ENCODE measurements at regions not wholly inside any gene's neighbourhood (a gene's known extent, or its start where the extent isn't known, plus 50 kb on each side); places are given as distances from the start of the nearest gene placed in this dataset.

DNA sequence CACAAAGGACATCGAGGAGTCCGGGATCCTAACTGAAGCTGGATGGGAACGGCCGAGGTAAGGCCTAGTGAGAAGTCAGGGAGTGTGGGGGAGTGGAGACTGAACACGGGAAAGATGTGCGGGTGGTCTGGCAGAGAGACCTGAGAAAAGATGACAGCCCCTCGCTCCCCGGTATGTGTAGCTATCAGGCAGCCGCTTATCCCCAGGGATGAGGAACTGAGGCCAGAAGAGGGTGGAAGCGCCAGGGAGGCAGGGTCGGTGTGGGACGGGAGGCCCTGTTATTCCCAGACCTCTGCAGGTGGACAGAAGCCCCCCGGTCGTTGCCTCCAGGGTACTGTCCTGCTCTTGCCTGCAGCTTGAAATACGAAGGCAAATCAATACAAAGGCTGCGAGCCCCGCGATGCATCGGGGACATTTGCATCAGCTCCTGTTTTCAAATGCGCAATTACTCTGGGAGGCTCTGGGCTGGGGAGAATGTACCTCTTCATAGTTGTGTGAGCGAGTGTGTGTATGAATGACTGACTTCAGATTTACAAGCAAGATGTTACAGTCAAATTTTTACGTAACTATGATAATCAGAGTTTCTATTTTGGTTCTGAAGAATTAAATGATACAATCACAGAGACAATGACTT lies 221.3 kb downstream of the QKI start:
- TF ChIP-seq POLR2AphosphoS5 (IDR thresholded peaks at IDR 0.05; ENCODE audit: low read depth, low read length) = no peak

DNA sequence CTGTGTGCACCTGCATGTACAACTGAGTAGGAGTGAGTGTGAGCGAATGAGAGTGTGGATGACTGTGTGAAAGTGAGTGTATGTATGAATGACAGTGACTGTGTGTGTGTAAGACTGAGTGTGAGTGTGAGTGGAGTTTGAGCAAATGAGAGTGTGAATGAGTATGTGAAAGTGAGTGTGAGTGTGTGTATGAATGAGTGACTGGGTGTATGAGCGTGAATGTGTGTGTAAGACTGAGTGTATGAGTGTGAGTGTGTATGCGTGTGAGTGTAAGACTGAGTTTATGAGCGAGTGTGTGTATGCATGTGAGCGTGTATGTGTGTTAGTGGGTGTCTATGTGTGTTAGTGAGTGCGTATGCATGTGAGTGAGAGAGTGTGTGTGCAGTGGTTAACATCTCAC lies 220.8 kb downstream of the QKI start:
- no peak for TF ChIP-seq POLR2AphosphoS5 (IDR thresholded peaks at IDR 0.05; ENCODE audit: low read depth, low read length)
- no peak for TF ChIP-seq REST (IDR thresholded peaks at IDR 0.05; ENCODE audit: insufficient read depth in 1 of 2, low read depth in 2 of 2, low read length in 2 of 2)
- no peak for TF ChIP-seq TAF1 (IDR thresholded peaks at IDR 0.05; ENCODE audit: borderline replicate concordance, insufficient read depth, low read length)
- TF ChIP-seq FOXP2 (optimal IDR thresholded peaks at IDR 0.05; ENCODE audit: borderline replicate concordance, extremely low read depth, extremely low read length, insufficient read depth) = no peak
- TF ChIP-seq SIN3A (IDR thresholded peaks at IDR 0.05; ENCODE audit: borderline replicate concordance, insufficient read depth, low read length) = no peak

GRCh38 chr6:163634211-163635171 lies 220.0 kb downstream of the QKI start:
- TF ChIP-seq FOXP2 (optimal IDR thresholded peaks at IDR 0.05; ENCODE audit: borderline replicate concordance, extremely low read depth, extremely low read length, insufficient read depth) (no peak), REST (IDR thresholded peaks at IDR 0.05; ENCODE audit: insufficient read depth in 1 of 2, low read depth in 2 of 2, low read length in 2 of 2) (no peak), SIN3A (IDR thresholded peaks at IDR 0.05; ENCODE audit: borderline replicate concordance, insufficient read depth, low read length) (no peak), TAF1 (IDR thresholded peaks at IDR 0.05; ENCODE audit: borderline replicate concordance, insufficient read depth, low read length) (no peak), POLR2AphosphoS5 (IDR thresholded peaks at IDR 0.05; ENCODE audit: low read depth, low read length) (no peak)

DNA sequence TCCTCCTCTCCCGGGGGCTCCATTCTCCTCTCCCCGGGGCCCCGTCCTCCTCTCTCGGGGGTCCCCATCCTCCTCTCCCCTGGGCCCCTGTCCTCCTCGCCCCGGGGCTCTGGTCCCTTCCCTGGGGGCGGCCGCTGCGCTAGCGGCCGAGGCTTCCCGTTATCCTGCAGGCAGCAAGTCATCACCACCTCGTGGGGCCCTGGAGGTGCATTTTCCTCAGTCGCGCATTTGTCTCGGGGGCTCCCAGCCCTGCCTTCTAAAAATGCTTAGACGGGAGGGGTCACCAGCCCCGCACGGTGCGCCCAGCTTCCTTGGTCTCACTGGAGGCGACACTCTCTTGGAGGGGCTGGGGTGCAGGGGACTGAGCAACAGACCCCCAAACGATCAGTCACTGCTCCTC lies 216.5 kb downstream of the QKI start:
- no peak for TF ChIP-seq TAF1 (IDR thresholded peaks at IDR 0.05; ENCODE audit: borderline replicate concordance, insufficient read depth, low read length)
- no peak for TF ChIP-seq REST (IDR thresholded peaks at IDR 0.05; ENCODE audit: insufficient read depth in 1 of 2, low read depth in 2 of 2, low read length in 2 of 2)
- TF ChIP-seq FOXP2 (optimal IDR thresholded peaks at IDR 0.05; ENCODE audit: borderline replicate concordance, extremely low read depth, extremely low read length, insufficient read depth) = no peak
- no peak for TF ChIP-seq SIN3A (IDR thresholded peaks at IDR 0.05; ENCODE audit: borderline replicate concordance, insufficient read depth, low read length)
- TF ChIP-seq POLR2AphosphoS5 (IDR thresholded peaks at IDR 0.05; ENCODE audit: low read depth, low read length) = no peak

- TF ChIP-seq FOXP2 (optimal IDR thresholded peaks at IDR 0.05; ENCODE audit: borderline replicate concordance, extremely low read depth, extremely low read length, insufficient read depth) (no peak), TAF1 (IDR thresholded peaks at IDR 0.05; ENCODE audit: borderline replicate concordance, insufficient read depth, low read length) (no peak), REST (IDR thresholded peaks at IDR 0.05; ENCODE audit: insufficient read depth in 1 of 2, low read depth in 2 of 2, low read length in 2 of 2) (no peak), SIN3A (IDR thresholded peaks at IDR 0.05; ENCODE audit: borderline replicate concordance, insufficient read depth, low read length) (no peak), POLR2AphosphoS5 (IDR thresholded peaks at IDR 0.05; ENCODE audit: low read depth, low read length) (no peak)
Observed at GRCh38 chr6:163630572-163630971, 216.1 kb downstream of the QKI start.
